ENCODE measurements at regions not wholly inside any gene's neighbourhood (a gene's known extent, or its start where the extent isn't known, plus 50 kb on each side); places are given as distances from the start of the nearest gene placed in this dataset.

GRCh38 chr5:4704951-4705350 lies 435.2 kb upstream of the ADAMTS16 start:
- DNase-seq (ENCODE audit: low spot score) (no peak), ATAC-seq (no peak)
- Histone ChIP-seq H4K20me1 (replicated peaks; ENCODE audit: insufficient read depth) (no peaks in the 10 kb centered on the region), H3K9me2 (ENCODE audit: insufficient read depth) (no peaks in the 10 kb centered on the region), H2AFZ (no peak overlapping the region), H3K4me3 (no peak overlapping the region), H3K4me1 (ENCODE audit: insufficient read depth) (no peaks in the 10 kb centered on the region), H3K27me3 (ENCODE audit: insufficient read depth) (no peaks in the 10 kb centered on the region), H3K27ac (ENCODE audit: low read depth) (no peak overlapping the region), H3F3A (replicated peaks; ENCODE audit: low read depth) (no peaks in the 10 kb centered on the region), H3K79me2 (replicated peaks; ENCODE audit: insufficient read depth) (no peaks in the 10 kb centered on the region), H3K4me2 (no peak overlapping the region), H3K36me3 (ENCODE audit: insufficient read depth) (no peaks in the 10 kb centered on the region)
- Mint-ChIP-seq H3K36me3 (ENCODE audit: low read depth) (no peaks in the 10 kb centered on the region), H3K4me3 (no peak overlapping the region), H3K9me3 (no peaks in the 10 kb centered on the region), H3K27me3 (ENCODE audit: insufficient read depth, low read depth, poor library complexity) (no peaks in the 10 kb centered on the region), H3K4me1 (no peaks in the 10 kb centered on the region), H3K27ac (no peak overlapping the region)
- TF ChIP-seq POLR2AphosphoS5 (IDR thresholded peaks at IDR 0.05; ENCODE audit: low read depth) (no peak), NANOG (IDR thresholded peaks at IDR 0.05; ENCODE audit: borderline replicate concordance) (no peak), EZH2 (IDR thresholded peaks at IDR 0.05; ENCODE audit: low read depth, unreplicated experiment) (no peak), JUNB (IDR thresholded peaks at IDR 0.05; ENCODE audit: unreplicated experiment) (no peak), CREB1 (CRISPR knock-in tag; IDR thresholded peaks at IDR 0.05; ENCODE audit: low read depth) (no peak), ZNF331 (CRISPR knock-in tag; IDR thresholded peaks at IDR 0.05; ENCODE audit: low read depth) (no peak), ZNF114 (CRISPR knock-in tag; IDR thresholded peaks at IDR 0.05) (no peak), ZNF462 (CRISPR knock-in tag; IDR thresholded peaks at IDR 0.05) (no peak), EZH2phosphoT487 (IDR thresholded peaks at IDR 0.05; ENCODE audit: unreplicated experiment) (no peak), STAT1 (IDR thresholded peaks at IDR 0.05; ENCODE audit: unreplicated experiment) (no peak)
- TF ChIP-seq, protein P1, sequence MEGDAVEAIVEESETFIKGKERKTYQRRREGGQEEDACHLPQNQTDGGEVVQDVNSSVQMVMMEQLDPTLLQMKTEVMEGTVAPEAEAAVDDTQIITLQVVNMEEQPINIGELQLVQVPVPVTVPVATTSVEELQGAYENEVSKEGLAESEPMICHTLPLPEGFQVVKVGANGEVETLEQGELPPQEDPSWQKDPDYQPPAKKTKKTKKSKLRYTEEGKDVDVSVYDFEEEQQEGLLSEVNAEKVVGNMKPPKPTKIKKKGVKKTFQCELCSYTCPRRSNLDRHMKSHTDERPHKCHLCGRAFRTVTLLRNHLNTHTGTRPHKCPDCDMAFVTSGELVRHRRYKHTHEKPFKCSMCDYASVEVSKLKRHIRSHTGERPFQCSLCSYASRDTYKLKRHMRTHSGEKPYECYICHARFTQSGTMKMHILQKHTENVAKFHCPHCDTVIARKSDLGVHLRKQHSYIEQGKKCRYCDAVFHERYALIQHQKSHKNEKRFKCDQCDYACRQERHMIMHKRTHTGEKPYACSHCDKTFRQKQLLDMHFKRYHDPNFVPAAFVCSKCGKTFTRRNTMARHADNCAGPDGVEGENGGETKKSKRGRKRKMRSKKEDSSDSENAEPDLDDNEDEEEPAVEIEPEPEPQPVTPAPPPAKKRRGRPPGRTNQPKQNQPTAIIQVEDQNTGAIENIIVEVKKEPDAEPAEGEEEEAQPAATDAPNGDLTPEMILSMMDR (conservative IDR thresholded peaks at IDR 0.05; ENCODE audit: low read depth in 2 of 2) = no peak
- TF ChIP-seq, protein P2, sequence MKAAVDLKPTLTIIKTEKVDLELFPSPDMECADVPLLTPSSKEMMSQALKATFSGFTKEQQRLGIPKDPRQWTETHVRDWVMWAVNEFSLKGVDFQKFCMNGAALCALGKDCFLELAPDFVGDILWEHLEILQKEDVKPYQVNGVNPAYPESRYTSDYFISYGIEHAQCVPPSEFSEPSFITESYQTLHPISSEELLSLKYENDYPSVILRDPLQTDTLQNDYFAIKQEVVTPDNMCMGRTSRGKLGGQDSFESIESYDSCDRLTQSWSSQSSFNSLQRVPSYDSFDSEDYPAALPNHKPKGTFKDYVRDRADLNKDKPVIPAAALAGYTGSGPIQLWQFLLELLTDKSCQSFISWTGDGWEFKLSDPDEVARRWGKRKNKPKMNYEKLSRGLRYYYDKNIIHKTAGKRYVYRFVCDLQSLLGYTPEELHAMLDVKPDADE (IDR thresholded peaks at IDR 0.05) = no peak
- TF ChIP-seq, protein P3, sequence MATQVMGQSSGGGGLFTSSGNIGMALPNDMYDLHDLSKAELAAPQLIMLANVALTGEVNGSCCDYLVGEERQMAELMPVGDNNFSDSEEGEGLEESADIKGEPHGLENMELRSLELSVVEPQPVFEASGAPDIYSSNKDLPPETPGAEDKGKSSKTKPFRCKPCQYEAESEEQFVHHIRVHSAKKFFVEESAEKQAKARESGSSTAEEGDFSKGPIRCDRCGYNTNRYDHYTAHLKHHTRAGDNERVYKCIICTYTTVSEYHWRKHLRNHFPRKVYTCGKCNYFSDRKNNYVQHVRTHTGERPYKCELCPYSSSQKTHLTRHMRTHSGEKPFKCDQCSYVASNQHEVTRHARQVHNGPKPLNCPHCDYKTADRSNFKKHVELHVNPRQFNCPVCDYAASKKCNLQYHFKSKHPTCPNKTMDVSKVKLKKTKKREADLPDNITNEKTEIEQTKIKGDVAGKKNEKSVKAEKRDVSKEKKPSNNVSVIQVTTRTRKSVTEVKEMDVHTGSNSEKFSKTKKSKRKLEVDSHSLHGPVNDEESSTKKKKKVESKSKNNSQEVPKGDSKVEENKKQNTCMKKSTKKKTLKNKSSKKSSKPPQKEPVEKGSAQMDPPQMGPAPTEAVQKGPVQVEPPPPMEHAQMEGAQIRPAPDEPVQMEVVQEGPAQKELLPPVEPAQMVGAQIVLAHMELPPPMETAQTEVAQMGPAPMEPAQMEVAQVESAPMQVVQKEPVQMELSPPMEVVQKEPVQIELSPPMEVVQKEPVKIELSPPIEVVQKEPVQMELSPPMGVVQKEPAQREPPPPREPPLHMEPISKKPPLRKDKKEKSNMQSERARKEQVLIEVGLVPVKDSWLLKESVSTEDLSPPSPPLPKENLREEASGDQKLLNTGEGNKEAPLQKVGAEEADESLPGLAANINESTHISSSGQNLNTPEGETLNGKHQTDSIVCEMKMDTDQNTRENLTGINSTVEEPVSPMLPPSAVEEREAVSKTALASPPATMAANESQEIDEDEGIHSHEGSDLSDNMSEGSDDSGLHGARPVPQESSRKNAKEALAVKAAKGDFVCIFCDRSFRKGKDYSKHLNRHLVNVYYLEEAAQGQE (IDR thresholded peaks at IDR 0.05; ENCODE audit: unreplicated experiment) = no peak

Data from GM23338 (cell line).